Endodermal cell (in vitro differentiated cells): ENCODE measurements at regions not wholly inside any gene's neighbourhood (a gene's known extent, or its start where the extent isn't known, plus 50 kb on each side); places are given as distances from the start of the nearest gene placed in this dataset.

ENCODE experiments used
- DNase-seq: peaks from one replicate; pipeline ENCODE4 v3.0.0-alpha.2; 2017
- H3K27ac ChIP-seq: 2 replicates; pipeline ENCODE4 v1.5.1; 2013; ENCODE audit warnings: mild to moderate bottlenecking, low read depth, low read length, moderate library complexity
- H3K27me3 ChIP-seq: 2 replicates; pipeline ENCODE4 v1.6.1; 2013; ENCODE audit warnings: mild to moderate bottlenecking, low read length, moderate library complexity; ENCODE audit not compliant: insufficient read depth, control insufficient read depth, poor library complexity, severe bottlenecking
- H3K36me3 ChIP-seq: 2 replicates; pipeline ENCODE4 v1.7.0; 2013; ENCODE audit warnings: mild to moderate bottlenecking, low read length, moderate library complexity; ENCODE audit not compliant: control insufficient read depth, insufficient read depth
- H3K4me1 ChIP-seq: one replicate; pipeline ENCODE4 v1.7.0; 2013; ENCODE audit warnings: low read length; ENCODE audit not compliant: control insufficient read depth, insufficient read depth
- H3K4me3 ChIP-seq: 2 replicates; pipeline ENCODE4 v1.5.1; 2013; ENCODE audit warnings: mild to moderate bottlenecking, low read length, moderate library complexity
- H3K9ac ChIP-seq: 2 replicates; pipeline ENCODE4 v1.6.1; 2013; ENCODE audit warnings: mild to moderate bottlenecking, low read length, moderate library complexity; ENCODE audit not compliant: poor library complexity, severe bottlenecking; ENCODE audit errors: extremely low read depth
- H3K9me3 ChIP-seq: 2 replicates; pipeline ENCODE4 v1.6.1; 2013; ENCODE audit warnings: mild to moderate bottlenecking, low read length, moderate library complexity; ENCODE audit not compliant: control insufficient read depth
- H3K27ac Mint-ChIP-seq: 2 replicates; pipeline ENCODE4 v1.8.0; 2020; ENCODE audit warnings: mixed read lengths
- H3K27me3 Mint-ChIP-seq: 2 replicates; pipeline ENCODE4 v1.8.0; 2021; ENCODE audit warnings: mild to moderate bottlenecking, mixed read lengths; ENCODE audit not compliant: insufficient read depth
- H3K36me3 Mint-ChIP-seq: 2 replicates; pipeline ENCODE4 v1.8.0; 2020; ENCODE audit warnings: low read depth, mixed read lengths
- H3K4me1 Mint-ChIP-seq: 2 replicates; pipeline ENCODE4 v1.8.0; 2020; ENCODE audit warnings: mixed read lengths
- H3K4me3 Mint-ChIP-seq: 2 replicates; pipeline ENCODE4 v1.8.0; 2020; ENCODE audit warnings: mild to moderate bottlenecking, moderate library complexity, mixed read lengths
- H3K9me3 Mint-ChIP-seq: 2 replicates; pipeline ENCODE4 v1.8.0; 2020; ENCODE audit warnings: mild to moderate bottlenecking, mixed read lengths
- WGBS, 2 experiments: methylation state at CpG; one replicate each; pipeline versions ENCODE4 v1.1.5 to v1.1.7; 2013; ENCODE audit warnings: missing lambda C conversion rate in 2 of 2, mixed read lengths in 1 of 2; ENCODE audit not compliant: insufficient coverage in 1 of 2, insufficient read length in 1 of 2; 5-methylcytosine and 5-hydroxymethylcytosine counted together
- TF ChIP-seq, protein P1 (sequence below): fragments of 200-600 bp; sonication (generic); conservative IDR thresholded peaks from 2 replicates; pipeline ENCODE4 v1.5.0; 2021; ENCODE audit warnings: antibody characterized with exemption, mild to moderate bottlenecking

DNA sequence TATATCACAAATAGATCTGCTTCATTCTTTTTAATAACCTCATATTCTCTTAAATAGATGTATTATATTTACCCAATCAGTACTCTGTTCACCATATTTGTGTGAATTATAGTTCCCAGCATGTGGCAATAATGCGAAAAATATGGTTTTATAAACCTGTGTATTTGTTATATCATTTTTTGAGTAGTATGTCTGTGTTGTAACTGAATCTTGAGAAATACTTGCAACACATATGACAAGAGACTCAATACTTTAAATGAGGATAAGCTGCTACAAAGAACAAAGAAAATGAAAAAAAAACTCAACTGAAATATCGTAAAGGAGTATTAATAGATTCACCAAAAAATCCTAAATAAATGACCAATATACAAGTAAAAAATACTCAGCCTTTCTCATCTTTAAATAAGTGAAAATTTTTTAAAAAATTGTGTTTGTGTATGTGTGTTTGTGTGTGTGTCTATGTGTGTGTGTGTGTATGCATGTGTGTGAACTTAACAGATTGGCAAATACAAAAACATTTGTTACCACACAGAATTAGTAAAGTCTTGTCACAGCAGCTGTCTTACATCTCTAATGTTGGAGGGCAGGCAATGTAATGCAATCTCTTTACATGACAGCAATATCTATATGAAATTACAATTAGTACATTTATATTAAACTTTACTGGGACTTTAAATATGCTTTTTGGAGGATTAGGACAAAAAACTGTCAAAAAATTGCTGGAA is 441.9 kb upstream of the MGAT4C start:
- TF ChIP-seq, protein P1, sequence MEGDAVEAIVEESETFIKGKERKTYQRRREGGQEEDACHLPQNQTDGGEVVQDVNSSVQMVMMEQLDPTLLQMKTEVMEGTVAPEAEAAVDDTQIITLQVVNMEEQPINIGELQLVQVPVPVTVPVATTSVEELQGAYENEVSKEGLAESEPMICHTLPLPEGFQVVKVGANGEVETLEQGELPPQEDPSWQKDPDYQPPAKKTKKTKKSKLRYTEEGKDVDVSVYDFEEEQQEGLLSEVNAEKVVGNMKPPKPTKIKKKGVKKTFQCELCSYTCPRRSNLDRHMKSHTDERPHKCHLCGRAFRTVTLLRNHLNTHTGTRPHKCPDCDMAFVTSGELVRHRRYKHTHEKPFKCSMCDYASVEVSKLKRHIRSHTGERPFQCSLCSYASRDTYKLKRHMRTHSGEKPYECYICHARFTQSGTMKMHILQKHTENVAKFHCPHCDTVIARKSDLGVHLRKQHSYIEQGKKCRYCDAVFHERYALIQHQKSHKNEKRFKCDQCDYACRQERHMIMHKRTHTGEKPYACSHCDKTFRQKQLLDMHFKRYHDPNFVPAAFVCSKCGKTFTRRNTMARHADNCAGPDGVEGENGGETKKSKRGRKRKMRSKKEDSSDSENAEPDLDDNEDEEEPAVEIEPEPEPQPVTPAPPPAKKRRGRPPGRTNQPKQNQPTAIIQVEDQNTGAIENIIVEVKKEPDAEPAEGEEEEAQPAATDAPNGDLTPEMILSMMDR: no peak
- Histone ChIP-seq H3K36me3 (no peaks in the 10 kb centered on the region), H3K9ac (no peak overlapping the region), H3K27me3 (no peaks in the 10 kb centered on the region), H3K4me1 (no peaks in the 10 kb centered on the region), H3K4me3 (no peak overlapping the region), H3K27ac (no peak overlapping the region), H3K9me3 (no peaks in the 10 kb centered on the region)
- Mint-ChIP-seq H3K4me1 (no peaks in the 10 kb centered on the region), H3K9me3 (no peaks in the 10 kb centered on the region), H3K27me3 (no peaks in the 10 kb centered on the region), H3K36me3 (no peaks in the 10 kb centered on the region), H3K4me3 (no peak overlapping the region), H3K27ac (no peak overlapping the region)
- no peak for DNase-seq
- 91% methylated on average over 2 of the region's 2 CpGs; no CpG with 5 or more reads in 1 of the 2 experiments for WGBS, 2 experiments

DNA sequence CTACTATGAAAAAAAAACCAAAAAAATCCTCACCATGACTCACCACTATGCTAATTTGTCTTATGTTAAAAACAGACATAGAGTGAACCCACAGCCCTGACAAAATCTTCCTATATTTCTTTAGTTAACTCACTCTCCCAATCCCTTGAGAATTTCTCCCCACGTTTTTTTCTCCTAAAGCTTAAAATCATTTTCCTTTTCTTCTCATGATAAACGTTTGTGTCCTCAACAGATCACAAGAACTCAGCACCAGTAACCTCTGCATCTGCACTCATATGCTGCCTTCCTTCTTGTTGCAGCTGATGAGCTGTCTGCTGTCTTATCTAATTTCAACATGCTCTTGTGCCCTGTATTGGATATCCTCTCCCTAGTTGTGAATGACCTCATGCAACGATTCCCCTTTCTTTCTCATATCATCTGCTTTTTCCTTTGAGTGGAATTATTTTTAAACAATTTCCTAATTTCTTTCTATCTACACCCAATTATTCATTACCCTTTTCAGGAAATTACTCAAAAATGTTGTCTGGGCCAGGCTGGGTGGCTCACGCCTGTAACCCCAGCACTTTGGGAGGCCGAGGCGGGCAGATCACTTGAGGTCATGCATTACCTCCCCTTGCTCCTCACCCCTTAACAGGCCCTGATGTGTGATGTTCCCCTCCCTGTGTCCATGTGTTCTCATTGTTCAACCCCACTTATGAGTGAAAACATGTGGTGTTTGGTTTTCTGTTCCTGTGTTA is 427.5 kb upstream of the MGAT4C start:
- no peaks in the 10 kb centered on the region for H3K27me3 ChIP-seq
- no peak for DNase-seq
- H3K36me3 ChIP-seq: no peaks in the 10 kb centered on the region
- H3K4me1 ChIP-seq: no peaks in the 10 kb centered on the region
- H3K4me3 Mint-ChIP-seq: no peak overlapping the region
- peaks cover 2% of the 10 kb centered on the region for H3K4me1 Mint-ChIP-seq
- WGBS, 2 experiments: 62 to 71% methylated on average over 4 to 6 of the region's 6 CpGs
- TF ChIP-seq, protein P1: no peak
- H3K27ac Mint-ChIP-seq: no peak overlapping the region
- no peaks in the 10 kb centered on the region for H3K9me3 ChIP-seq
- H3K27me3 Mint-ChIP-seq: no peaks in the 10 kb centered on the region
- no peak overlapping the region for H3K9ac ChIP-seq
- peaks cover 9% of the 10 kb centered on the region for H3K9me3 Mint-ChIP-seq
- H3K36me3 Mint-ChIP-seq: no peaks in the 10 kb centered on the region
- no peak overlapping the region for H3K27ac ChIP-seq
- H3K4me3 ChIP-seq: no peak overlapping the region

DNA sequence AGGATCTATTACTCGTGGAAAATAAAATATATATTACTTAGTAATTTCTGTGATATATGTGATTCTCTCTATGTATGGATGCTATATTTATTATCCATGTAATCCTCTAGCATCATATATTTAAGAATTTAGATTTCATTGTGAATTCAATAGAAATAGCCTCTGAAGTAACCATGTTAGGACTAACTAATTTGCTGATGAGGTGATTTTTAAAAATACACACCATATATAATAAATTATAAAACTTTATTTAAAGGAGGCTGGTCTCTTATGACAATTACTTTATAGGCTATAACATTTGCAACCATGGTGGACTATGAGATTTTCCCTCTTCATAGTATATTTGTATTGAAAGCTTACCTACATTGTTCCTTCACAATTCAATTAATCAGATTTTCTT is 424.9 kb upstream of the MGAT4C start:
- Mint-ChIP-seq H3K4me3 (no peak overlapping the region), H3K36me3 (no peaks in the 10 kb centered on the region), H3K9me3 (peaks cover 5% of the 10 kb centered on the region), H3K27ac (no peak overlapping the region), H3K4me1 (peaks cover 2% of the 10 kb centered on the region), H3K27me3 (no peaks in the 10 kb centered on the region)
- TF ChIP-seq, protein P1: no peak
- Histone ChIP-seq H3K27ac (no peak overlapping the region), H3K9ac (no peak overlapping the region), H3K4me3 (no peak overlapping the region), H3K27me3 (no peaks in the 10 kb centered on the region), H3K9me3 (no peaks in the 10 kb centered on the region), H3K4me1 (no peaks in the 10 kb centered on the region), H3K36me3 (no peaks in the 10 kb centered on the region)
- no peak for DNase-seq
- WGBS, 2 experiments: no CpG with 5 or more reads among the region's 1 CpG
